HG03520 (cell line): ENCODE measurements at regions not wholly inside any gene's neighbourhood (a gene's known extent, or its start where the extent isn't known, plus 50 kb on each side); places are given as distances from the start of the nearest gene placed in this dataset.
"Not testable (repeated sequence)": the region's sequence is repeated elsewhere in the genome, so short reads cannot be mapped to it uniquely, and the experiment has no call there.

Source experiments
- ATAC-seq: cut with Tn5 transposase; IDR thresholded peaks from one replicate; pipeline ENCODE4 v1.9.1; 2021; ENCODE audit warnings: mild to moderate bottlenecking, moderate library complexity; ENCODE audit not compliant: unreplicated experiment

DNA sequence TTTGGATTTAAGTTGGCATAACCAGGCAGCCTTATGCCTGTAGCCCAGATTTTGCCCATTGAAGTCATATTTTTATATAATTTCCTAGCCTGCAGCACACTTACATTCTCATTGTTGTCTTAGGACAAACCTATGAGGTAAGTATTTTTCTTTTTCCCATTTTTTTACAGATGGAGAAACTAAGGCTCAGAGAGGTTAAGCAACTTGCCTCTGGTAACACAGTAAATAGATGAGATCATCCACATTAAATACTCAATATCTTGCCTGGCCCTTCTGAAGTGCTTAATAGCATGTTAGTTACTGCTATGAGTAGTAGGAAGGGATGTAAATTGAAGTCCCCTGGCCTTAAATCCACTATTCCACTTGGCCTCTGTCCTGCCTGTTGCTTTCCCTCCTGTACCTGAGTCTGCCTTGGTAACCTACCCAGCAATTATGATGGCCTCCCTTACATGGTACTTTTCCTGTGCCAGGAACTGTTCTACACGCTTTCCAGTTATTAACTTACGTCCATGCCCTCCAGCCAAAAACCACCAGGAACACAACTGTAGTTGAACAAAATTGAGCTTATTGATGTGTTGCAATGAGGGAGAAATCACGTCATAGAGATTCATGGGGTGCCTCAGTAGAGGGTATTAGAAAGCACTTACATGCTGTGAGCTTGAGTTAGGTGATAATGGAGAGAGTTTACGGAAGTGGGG is 111.6 kb upstream of the FGGY start:
- no peak for ATAC-seq

DNA sequence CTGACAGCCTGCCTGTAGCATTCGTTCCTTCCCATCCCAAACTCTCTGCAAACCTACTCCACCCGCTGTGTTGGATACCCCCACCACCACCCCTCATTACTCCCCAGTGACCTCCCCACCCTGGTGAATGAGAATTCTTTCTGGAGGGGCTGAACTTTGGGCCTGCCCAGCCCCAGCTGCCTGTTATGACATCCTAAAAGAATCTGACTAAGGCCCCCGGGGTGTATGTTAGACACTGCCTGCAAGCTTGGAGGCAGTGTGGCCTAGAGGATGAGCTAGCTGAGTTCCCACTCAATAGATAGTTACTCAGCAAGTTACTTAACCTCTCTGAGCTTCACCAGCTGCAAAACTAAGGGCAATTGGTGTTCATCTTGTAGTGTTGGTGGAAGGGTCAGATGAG is 110.2 kb upstream of the FGGY start:
- no peak for ATAC-seq

DNA sequence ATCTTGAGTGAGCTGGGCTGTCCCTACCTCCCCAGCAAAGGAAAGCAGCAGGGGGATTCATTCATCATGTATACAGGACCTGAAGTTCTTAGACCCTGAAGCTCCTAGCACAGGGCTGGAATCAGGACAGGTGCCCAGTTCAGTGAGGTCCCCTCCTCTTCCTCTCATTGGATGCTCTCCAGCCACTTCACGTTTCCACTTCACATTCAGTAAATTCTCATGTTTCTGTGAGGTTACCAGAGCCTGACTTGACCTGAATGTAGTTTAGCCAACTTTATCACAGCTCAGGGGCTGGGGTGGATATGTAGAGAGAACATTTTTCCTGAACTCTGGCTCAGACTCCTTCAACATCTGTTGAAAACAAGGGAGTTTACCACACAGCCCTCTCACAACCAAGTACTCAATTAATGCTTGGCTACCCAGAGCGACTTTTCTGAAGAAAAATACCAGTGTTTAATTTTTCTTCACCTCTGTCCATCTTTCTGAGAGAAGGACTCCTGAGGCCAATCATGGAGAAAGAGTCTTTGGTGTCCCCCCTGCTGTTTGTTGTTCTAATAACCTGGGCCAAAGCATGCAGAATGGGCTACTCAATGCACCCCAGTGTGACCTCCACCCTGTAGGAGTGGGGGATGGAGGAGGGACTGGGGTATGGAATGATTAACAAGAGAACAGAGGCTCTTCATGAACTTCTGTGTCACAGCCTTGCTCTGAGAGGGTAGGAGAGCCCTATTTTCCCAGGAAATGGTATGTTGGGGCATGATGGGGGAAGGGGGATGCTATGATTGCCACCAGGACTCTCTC is 108.3 kb upstream of the FGGY start:
- ATAC-seq: no peak

DNA sequence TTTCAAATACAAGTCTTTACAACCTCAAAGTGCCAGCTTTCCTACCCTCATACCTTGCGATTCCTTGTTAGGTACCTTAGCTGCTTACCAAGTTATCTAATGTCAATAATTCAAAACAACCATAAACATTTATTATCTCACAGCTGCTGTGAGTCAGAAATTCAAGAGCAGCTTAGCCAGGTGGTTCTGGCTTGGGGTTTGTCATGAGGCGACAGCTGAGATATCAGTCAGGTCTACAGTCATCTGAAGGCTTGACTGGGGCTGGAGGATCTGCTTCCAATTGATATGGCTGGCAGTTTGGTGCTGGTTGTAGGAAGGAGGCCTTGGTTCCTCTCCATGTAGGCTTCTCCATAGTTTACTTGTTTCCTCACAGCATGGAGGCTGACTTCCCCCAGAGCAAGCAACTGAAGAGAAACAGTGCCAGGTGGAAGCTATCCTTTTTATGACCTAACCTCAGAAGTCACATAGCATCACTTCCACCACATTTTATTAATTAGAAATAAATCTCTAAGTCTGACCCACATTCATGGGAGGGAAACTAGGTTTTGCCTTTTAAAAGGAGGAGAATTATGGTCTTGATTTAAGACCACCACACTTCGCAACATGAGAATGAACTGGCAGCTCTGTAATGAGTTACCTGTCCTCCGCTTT is 103.3 kb upstream of the FGGY start:
- no peak for ATAC-seq

DNA sequence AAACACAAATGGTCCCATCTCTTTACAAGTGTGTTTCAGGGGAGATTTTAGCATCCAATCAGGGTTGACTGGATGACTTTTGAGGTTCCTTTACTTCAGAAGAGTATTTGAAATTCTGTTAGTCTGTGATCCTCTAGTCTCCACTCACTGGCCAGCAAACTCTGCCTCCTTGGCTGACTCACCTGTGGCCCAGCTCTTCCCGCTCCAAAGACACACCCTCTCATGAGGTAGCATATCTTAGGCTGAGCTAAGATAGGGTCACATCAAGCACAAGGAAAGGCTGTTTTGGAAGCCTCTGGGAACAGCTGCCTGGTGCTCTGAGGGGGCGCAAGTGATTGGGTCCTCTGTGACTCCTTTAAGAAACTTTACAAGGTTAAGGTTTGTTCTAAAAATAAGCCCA is 102.3 kb upstream of the FGGY start:
- ATAC-seq: no peak

DNA sequence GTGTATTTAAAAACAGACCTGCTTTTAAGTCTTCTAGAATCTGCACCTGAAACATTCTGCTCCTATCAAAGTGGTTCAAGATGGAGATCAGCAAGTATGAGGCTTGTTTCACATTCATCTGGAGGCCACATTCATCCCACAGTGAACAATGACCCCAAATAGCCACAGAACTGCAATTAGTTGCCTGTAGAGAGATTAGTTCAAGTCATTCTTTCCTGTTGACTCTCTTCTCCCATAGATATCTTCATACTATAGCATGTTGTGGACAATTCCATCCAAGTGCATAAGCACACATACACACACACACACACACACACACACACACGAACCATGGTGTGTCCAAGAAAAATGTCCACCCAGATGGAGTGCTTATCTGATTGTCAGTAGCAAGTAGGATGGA is 101.7 kb upstream of the FGGY start:
- no peak for ATAC-seq

DNA sequence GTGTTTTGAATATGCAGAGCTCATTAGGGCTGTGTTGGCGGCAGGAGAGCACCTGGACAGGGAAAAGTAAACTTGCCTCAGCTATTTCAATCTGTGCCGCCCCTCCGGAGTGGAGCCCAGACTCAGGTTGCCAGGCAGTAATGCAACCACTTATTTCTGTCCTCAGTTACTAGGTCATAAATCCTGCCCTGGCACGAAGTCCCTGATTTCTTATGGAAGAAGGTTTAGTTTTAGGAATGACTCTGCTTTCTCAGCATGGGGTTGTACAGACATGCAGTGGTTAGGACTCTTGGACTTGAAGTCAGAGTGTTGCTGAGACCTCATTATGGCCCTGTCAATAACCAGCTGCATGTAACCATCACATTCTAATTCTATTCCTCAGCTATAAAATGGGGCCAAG is 98.3 kb upstream of the FGGY start:
- ATAC-seq: no peak

DNA sequence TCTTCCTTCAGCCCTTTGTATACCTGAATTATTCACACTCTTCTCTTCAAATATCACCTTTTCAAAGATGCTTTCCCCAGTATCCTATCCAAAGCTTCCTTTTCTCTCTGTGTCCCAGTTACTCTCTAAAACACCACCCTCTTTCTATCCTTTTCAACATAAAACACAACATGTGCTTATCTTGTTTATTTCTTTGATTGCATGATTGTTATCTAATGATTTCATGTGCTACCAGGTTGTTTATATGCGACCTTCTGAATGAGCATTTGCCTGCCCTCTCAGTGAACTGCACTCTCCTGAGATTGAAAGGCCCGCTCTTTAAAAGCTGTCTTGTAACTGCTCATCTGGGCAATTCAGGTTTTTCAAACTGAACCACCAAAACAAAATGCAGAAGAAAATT is 97.7 kb upstream of the FGGY start:
- no peak for ATAC-seq

DNA sequence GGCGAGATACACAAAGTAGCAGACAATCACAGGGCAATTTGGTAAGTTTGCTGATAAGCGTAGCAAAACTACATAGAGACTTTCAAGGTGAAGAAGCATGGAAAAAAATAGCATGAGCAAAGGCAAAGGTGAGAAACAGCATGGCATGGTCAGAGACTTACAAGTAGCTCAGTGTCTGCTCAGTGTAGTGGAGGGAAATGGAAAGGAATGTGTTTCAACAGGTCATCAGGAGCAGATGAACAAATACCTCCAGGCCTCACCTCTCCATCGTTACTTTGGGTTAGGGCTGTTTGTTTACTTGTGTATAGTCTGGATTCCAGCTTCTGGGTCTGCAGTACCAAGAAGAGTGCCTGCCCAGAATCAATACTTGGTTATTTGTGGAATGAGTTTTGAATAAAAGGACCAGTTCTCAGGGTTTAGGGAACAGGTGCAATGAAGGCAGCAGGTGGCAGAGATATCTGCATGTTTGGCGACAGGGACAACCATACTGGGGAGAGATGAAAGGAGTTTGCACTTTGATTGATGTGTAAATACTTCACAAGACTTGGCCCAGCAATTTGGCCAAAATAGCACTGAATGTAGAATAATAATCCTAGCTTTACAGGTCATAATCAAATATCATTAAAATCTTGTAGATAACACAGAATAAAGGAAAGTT is 97.0 kb upstream of the FGGY start:
- ATAC-seq: no peak

DNA sequence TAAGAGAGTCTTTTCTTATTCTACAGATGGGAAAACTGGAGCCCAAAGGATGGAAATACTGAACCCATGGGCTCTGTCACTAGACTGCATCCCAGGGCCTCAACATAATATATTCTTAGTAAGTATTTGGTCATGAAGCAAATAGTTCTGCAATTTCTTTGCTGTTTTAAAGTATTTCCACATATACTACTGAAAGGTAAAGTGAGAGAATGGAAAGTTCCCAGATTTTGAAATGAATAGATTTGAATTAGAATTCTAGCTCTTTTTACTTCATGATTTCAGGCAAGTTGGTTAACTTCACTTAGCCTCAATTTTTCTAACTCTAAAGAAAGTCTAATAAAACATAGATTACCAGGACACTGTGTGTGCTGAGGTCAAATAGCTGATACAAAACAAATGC is 95.6 kb upstream of the FGGY start:
- ATAC-seq: no peak

DNA sequence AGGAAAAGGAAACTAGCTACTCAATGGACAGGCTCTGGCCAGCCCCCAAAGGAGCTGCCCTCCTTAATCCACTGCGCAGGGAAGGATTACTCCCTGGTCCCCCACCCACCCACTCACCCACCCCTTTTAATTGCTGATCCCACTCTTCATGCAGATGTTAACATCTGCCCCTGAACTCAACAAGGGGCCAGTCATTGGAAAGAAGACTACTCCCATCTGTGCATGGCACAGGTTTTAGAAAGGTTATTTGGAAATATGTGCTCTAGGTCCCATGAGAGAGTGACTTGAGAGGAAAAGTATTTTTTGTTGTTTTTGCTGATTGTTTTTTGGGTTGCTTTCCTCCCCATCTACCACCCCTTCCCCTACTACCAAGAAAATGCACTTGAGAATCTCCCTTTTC is 94.4 kb upstream of the FGGY start:
- no peak for ATAC-seq

DNA sequence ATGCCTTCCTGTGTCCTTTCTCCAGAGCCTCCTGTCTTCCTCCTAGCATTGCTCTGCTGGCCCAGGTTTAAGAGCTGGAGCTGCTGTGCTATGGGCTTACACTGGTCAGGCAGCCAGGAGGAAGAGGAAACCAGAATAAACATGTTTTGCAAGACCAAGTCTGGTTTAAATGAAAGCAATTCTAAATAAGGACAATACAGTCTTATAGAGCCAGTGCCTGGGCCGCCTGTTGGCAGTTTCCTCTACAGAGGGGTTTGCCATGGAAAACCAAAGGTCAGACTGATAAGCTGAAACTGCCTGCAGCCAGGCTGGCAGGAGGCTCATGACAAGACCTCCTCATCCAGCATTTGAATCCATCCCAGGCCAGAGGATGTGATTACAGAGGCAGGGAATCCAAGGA is 92.9 kb upstream of the FGGY start:
- ATAC-seq: no peak

DNA sequence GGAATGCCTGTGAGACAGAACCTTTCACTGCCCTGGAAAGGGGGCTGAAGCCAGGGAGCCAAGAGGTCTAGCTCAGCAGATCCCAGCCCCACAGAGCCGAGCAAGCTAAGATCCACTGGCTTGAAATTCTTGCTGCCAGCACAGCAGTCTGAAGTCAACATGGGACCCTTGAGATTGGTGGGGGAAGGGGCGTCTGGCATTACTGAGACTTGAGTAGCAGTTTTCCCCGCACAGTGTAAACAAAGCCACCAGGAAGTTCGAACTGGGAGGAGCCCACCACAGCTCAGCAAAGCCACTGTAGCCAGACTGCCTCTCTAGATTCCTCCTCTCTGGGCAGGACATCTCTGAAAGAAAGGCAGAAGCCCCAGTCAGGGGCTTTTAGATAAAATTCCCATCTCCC is 90.3 kb upstream of the FGGY start:
- ATAC-seq: not testable (repeated sequence)

DNA sequence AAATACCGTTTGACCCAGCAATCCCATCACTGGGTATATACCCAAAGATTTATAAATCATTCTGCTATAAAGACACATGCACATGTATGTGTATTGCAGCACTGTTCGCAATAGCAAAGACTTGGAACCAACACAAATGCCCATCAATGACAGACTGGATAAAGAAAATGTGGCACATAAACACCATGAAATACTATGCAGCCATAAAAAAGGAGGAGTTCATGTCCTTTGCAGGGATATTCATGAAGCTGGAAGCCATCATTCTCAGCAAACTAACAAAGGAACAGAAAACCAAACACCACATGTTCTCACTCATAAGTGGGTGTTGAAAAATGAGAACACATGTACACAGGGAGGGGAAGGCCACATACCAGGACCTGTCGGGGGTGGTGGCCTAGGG is 86.5 kb upstream of the FGGY start:
- not testable (repeated sequence) for ATAC-seq

DNA sequence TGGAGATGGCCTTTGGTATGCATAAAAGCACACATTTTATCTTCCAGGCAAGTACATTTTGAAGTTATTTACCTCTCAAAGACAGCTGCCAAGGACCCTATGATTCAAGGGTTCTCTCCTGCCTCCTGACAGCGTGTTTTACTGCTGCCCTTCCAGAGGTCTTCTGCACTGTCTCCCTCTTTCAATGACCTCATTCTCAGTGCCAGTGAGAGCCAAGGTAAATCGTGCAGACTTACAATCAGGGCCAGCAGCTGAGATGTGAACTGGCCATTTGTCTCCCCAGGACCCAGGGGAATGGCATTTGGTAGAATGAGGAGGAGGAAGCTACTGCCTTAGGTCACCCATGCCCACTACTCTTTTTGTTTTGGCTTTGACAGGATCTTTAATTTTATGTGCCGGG is 84.2 kb upstream of the FGGY start:
- no peak for ATAC-seq

DNA sequence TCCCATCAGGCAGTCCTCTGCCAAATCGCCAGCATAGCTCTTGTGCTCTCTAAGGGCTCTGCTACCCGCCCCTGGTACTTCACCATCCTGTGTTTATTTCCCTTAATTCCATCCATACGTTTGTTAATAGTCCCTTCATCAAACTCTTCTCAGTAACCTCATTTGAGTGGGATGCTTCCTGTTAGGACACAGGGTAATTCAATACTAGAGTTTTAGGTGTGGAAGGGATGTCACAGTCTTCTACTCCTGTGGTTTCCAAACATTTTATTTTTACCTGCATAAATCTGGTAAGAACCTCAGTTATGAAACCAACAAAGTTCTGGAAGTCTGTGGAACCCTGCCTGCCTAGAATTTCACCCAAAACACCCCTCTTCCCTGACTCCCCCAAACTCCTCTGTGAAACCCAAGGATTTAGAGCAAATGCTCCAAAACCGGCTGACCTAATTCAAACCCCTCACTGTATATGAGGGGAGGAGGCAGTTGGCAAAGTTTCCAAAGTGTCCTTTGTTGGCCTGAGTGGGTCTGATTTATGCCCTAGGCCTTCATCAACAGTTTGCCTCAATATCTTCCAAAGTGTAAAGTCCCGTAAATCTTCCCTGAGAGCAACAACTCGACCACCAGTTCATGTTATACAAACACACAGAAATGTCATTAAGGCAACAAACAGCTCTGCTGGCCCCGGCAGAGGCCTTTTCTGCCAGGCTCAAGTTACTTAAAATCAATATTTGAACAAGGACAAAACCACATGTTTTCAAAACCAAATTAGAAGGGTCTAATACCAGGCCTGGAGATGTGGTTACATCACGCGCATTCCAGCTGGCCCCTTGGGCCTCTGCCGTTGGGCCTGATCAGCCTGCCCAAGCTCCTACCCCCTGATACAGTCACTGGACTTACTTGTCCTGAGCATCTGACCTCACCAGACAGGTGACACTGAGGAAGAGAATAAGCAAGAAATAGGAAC is 82.4 kb upstream of the FGGY start:
- no peak for ATAC-seq

DNA sequence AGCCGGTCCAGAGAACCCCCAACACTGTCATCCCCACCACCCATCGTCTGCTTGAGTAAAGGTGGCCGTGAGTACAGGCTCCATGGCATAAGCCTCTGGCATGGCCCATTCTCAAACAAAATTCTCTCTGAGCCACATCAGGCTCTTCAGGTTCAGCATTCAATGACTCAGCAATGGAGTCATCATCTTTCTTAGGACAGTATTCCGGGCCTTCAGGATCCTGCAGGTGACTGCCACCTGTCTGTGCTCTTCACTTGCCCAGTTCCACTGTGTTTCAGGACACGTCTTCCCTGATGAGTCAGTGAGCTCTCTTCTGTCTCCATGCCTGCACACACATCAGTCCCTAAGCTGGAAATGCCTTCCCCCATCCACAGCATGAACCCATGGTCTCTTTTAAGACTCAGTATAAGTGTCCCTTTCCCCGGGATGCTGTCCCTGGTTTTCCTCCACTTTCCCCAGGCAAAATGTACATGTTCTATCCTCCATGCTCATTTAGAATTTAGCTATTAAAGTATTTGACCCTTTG is 81.1 kb upstream of the FGGY start:
- no peak for ATAC-seq

DNA sequence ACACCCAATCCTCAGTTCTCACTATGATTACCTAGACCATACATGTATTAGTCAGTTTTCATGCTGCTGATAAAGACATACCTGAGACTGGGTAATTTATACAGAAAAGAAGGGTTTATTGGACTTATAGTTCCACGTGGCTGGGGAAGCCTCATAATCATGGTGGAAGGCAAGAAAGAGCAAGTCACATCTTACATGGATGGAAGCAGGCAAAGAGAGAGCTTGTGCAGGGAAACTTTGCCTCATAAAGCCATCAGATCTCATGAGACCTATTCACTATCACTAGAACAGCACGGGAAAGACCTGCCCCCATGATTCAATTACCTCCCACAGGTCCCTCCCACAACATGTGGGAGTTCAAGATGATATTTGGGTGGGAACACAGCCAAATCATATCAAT is 79.5 kb upstream of the FGGY start:
- not testable (repeated sequence) for ATAC-seq

DNA sequence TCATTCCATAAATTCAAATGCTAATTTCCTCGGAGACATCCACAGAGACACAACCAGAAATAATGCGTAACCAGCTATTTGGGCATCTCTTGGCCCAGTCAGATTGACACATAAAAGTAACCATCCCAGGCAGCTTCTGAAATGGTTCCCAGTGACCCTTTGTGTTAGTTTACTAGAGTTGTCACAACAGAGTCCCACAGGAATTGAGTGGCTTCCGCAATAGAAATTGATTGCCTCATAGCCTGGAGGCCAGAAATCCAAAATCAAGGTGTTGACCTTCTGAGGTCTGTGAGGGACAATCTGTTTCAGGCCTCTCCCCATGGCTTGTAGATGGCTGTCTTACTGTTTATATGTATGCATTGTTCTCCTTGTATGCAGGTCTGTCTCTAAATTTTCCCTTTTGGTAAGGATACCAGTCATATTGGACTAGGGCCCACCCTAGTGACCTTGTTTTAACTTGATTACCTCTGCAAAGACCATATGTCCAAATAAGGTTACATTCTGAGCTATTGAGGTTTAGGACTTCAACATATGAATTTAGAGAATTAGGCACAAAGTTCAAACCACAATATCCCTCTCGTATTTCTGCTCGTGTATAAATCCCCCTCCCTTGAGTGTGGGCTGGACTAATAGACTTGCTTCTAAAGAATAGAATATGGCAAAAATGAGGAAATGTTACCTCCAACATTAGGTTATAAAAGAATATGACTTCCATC is 78.2 kb upstream of the FGGY start:
- ATAC-seq: no peak

DNA sequence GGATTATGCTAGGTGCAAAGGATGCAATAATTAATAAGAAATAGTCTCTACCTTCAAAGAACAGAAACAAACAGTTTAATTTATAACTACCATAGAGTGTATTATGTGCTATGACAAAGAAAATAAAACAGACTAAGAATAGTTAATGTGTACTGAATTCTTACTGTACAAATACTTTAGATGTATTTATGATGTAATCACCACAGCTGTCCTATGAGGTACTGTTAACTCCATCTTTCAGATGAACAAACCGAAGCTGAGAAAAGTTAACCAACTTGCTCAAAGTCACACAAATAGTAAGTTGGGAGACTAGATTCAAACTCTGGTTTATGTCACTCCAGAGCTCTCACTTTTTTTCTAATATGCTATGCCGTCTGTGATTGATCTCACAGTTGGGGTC is 77.0 kb upstream of the FGGY start:
- ATAC-seq: no peak
